Heart right ventricle (tissue), 16 donors: ENCODE measurements at regions not wholly inside any gene's neighbourhood (a gene's known extent, or its start where the extent isn't known, plus 50 kb on each side); places are given as distances from the start of the nearest gene placed in this dataset.

ENCODE experiments used
- ATAC-seq, 8 donors: fragments of 200-7000 bp; cut with Tn5 transposase; one replicate each; pipeline ENCODE4 v1.9.1; 2020; ENCODE audit warnings: mild to moderate bottlenecking in 8 of 8, moderate library complexity in 8 of 8, moderate number of reproducible peaks in 1 of 8
- DNase-seq, 2 donors: peaks; one replicate each; pipeline ENCODE4 v3.0.0-alpha.2; 2020
- H3K27ac ChIP-seq, 10 donors: fragments of 200-600 bp; sonication (generic) in 2 of 10; one replicate each; pipeline versions ENCODE4 v1.5.0 to v1.8.0; 2020 to 2022; ENCODE audit warnings: mild to moderate bottlenecking in 3 of 10
- H3K27me3 ChIP-seq, 7 donors: fragments of 200-600 bp; one replicate each; pipeline ENCODE4 v1.8.0; 2021 to 2022; ENCODE audit warnings: mild to moderate bottlenecking in 2 of 7
- H3K36me3 ChIP-seq, 9 donors: fragments of 200-600 bp; sonication (generic) in 1 of 9; one replicate each; pipeline versions ENCODE4 v1.5.0 to v1.8.0; 2020 to 2022; ENCODE audit warnings: mild to moderate bottlenecking in 2 of 9
- H3K4me1 ChIP-seq, 9 donors: fragments of 200-600 bp; sonication (generic) in 1 of 9; one replicate each; pipeline versions ENCODE4 v1.5.0 to v1.8.0; 2020 to 2022; ENCODE audit warnings: mild to moderate bottlenecking in 4 of 9
- H3K4me3 ChIP-seq, 10 donors: fragments of 200-600 bp; sonication (generic) in 2 of 10; one replicate each; pipeline versions ENCODE4 v1.5.0 to v1.8.0; 2020 to 2022; ENCODE audit warnings: mild to moderate bottlenecking in 7 of 10, moderate library complexity in 2 of 10
- H3K9me3 ChIP-seq, 11 donors: fragments of 200-600 bp in 10 of 11; sonication (generic) in 2 of 11; one replicate each; pipeline versions ENCODE4 v1.5.0 to v1.8.0; 2013 to 2022; ENCODE audit warnings: mild to moderate bottlenecking in 2 of 11, control low read depth in 1 of 11, moderate library complexity in 1 of 11
- CTCF ChIP-seq, 9 donors: fragments of 200-600 bp; sonication (generic) in 2 of 9; IDR thresholded peaks; one replicate each; pipeline versions ENCODE4 v1.5.0 to v1.8.0; 2021 to 2022; ENCODE audit warnings: antibody characterized with exemption in 9 of 9, mild to moderate bottlenecking in 5 of 9, moderate library complexity in 1 of 9
- WGBS, 2 donors: extraction: QIAGEN DNeasy Blood & Tissue Kit; methylation state at CpG; one replicate each; pipeline ENCODE4 v1.1.7; 2013; ENCODE audit warnings: inconsistent platforms in 1 of 2; 5-methylcytosine and 5-hydroxymethylcytosine counted together
- intact Hi-C, 10 donors: fragments of 100-400 bp; cut with DNase I; formaldehyde crosslinking; loops; one replicate each; pipeline versions ENCODE4 v1.11.1 to v1.14.2; 2022
- donor health status: Arrhythmogenic right ventricular cardiomyopathy.
- donor health status: ischemic (EF 13 %, LVEDD 7.1; RV severe dilation, severe dysfunction).
- donor health status: healthy with polysubstance abuse.
- donor health status: DM: no; HTN: yes; CAD: no.
- donor health status: DM: no; HTN: no; CAD: no.
- donor health status: ischemic (EF 25% LVEDD 6.9; RV normal size, moderate dysfunction).
- donor health status: ischemic (EF 25% LVEDD 5.7; RV mildly dilated, moderate dysfunction).
- donor health status: healthy.
- donor health status: DM: yes; HTN: yes; CAD: no.
- donor health status: Ischemic cardiomyopathy.
- donor health status: ischemic (EF 35%, LVEDD 5.7; RV mildly dilated, moderate dysfunction).
- donor health status: nonischemic (EF 11% LVEDD 7.7; RV severe dilation, severe dysfunction).
- donor health status: DM: yes; HTN: yes; CAD: no.
- donor health status: PGD.
- donor health status: ischemic (EF 29% LVEDD 5.4; RV normal size, mild dysfunction).
- donor health status: nonischemic (EF 23%, LVEDD 6.1; RV moderate dilation, normal function).

- no peaks in the 10 kb centered on the region for H3K36me3 ChIP-seq
- no peak for TF ChIP-seq CTCF (IDR thresholded peaks at IDR 0.05)
- H3K4me1 ChIP-seq: no peaks in the 10 kb centered on the region
- intact Hi-C loops: no loop called here
- no peaks in the 10 kb centered on the region for H3K27me3 ChIP-seq
- ATAC-seq (no peak), DNase-seq (no peak)
- peaks cover 0 to 35% (median 0%) of the 10 kb centered on the region in 11 donors for H3K9me3 ChIP-seq
- H3K27ac ChIP-seq: no peak overlapping the region
- 47 to 53% methylated on average over 3 of the region's 3 CpGs for WGBS, 2 donors
- no peak overlapping the region for H3K4me3 ChIP-seq
These were observed 699.6 kb downstream of the EPHA7 start for GRCh38 chr6:92719773-92720172.

- Histone ChIP-seq H3K27me3 (no peaks in the 10 kb centered on the region), H3K9me3 (peaks cover 0 to 9% (median 0%) of the 10 kb centered on the region in 11 donors), H3K36me3 (no peaks in the 10 kb centered on the region), H3K4me1 (no peaks in the 10 kb centered on the region), H3K27ac (no peak overlapping the region), H3K4me3 (no peak overlapping the region)
- WGBS, 2 donors: 29 to 32% methylated on average over 4 of the region's 4 CpGs
- ATAC-seq (peak in 1 of 8 donors; percentile 37), DNase-seq (no peak)
- TF ChIP-seq CTCF (IDR thresholded peaks at IDR 0.05): no peak
- intact Hi-C loops: no loop called here
These were observed 702.7 kb downstream of the EPHA7 start for GRCh38 chr6:92716638-92717037.

GRCh38 chr6:92715991-92716390, 703.4 kb downstream of the EPHA7 start:
- peaks cover 0 to 7% (median 0%) of the 10 kb centered on the region in 11 donors for H3K9me3 ChIP-seq
- H3K36me3 ChIP-seq: no peaks in the 10 kb centered on the region
- no peak for DNase-seq
- intact Hi-C loops: no loop called here
- no peaks in the 10 kb centered on the region for H3K27me3 ChIP-seq
- no peaks in the 10 kb centered on the region for H3K4me1 ChIP-seq
- H3K27ac ChIP-seq: no peak overlapping the region
- no peak for ATAC-seq
- H3K4me3 ChIP-seq: no peak overlapping the region
- TF ChIP-seq CTCF (IDR thresholded peaks at IDR 0.05): no peak

GRCh38 chr6:92714346-92714745, 705.0 kb downstream of the EPHA7 start:
- intact Hi-C loops: no loop called here
- Histone ChIP-seq H3K9me3 (peaks cover 0 to 3% (median 0%) of the 10 kb centered on the region in 11 donors), H3K27ac (no peak overlapping the region), H3K27me3 (no peaks in the 10 kb centered on the region), H3K36me3 (no peaks in the 10 kb centered on the region), H3K4me1 (no peaks in the 10 kb centered on the region), H3K4me3 (no peak overlapping the region)
- no peak for TF ChIP-seq CTCF (IDR thresholded peaks at IDR 0.05)
- no peak for DNase-seq
- ATAC-seq: no peak

- 62 to 72% methylated on average over 3 of the region's 3 CpGs for WGBS, 2 donors
- no peak for TF ChIP-seq CTCF (IDR thresholded peaks at IDR 0.05)
- peaks cover 0 to 3% (median 0%) of the 10 kb centered on the region in 11 donors for H3K9me3 ChIP-seq
These were observed 709.3 kb downstream of the EPHA7 start for GRCh38 chr6:92710048-92710447.

More at GRCh38 chr6:92710048-92710447, 709.3 kb downstream of the EPHA7 start:
- Histone ChIP-seq H3K36me3 (no peaks in the 10 kb centered on the region), H3K4me1 (no peaks in the 10 kb centered on the region), H3K27me3 (no peaks in the 10 kb centered on the region), H3K4me3 (no peak overlapping the region), H3K27ac (no peak overlapping the region)
- DNase-seq (no peak), ATAC-seq (no peak)
- intact Hi-C loops: no loop called here
